HFF-Myc (cell line): ENCODE measurements at regions not wholly inside any gene's neighbourhood (a gene's known extent, or its start where the extent isn't known, plus 50 kb on each side); places are given as distances from the start of the nearest gene placed in this dataset.
"Not testable (repeated sequence)": the region's sequence is repeated elsewhere in the genome, so short reads cannot be mapped to it uniquely, and the experiment has no call there.

Experiments
- DNase-seq: peaks from one replicate; pipeline ENCODE4 v3.0.0-alpha.2; 2011; ENCODE audit warnings: low read depth; ENCODE audit errors: extremely low read depth
- H3K4me3 ChIP-seq: replicated peaks from 2 replicates; pipeline ENCODE4 v1.5.1; 2011; ENCODE audit warnings: low read depth, mild to moderate bottlenecking, control low read depth, low read length
- TF ChIP-seq, protein P1 (sequence below): IDR thresholded peaks from 2 replicates; pipeline ENCODE4 v1.5.1; 2012; ENCODE audit warnings: mild to moderate bottlenecking, low read depth, low read length, control low read depth; ENCODE audit errors: missing control alignments

DNA sequence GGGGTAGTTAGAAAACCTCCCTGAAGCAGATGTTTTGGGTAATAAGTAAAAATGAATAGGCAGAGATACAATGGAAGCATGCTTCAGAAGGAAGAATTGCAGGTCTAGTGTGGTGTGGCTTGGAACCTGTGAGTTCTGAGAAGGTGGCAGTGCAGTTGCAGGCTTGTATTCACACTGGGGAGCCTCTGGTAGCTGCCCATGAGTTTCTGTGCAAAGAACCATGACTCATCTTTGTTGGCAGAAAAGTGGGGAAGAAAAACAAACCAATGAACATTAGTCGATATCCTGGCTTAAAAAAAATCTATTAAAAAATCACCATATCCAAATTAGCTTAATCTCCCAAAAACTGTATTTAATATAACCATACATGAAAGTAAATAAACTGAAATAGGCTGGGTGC is 232.6 kb downstream of the FAT3 start:
- H3K4me3 ChIP-seq, result no peak overlapping the region
- DNase-seq, result no peak
- TF ChIP-seq, protein P1, sequence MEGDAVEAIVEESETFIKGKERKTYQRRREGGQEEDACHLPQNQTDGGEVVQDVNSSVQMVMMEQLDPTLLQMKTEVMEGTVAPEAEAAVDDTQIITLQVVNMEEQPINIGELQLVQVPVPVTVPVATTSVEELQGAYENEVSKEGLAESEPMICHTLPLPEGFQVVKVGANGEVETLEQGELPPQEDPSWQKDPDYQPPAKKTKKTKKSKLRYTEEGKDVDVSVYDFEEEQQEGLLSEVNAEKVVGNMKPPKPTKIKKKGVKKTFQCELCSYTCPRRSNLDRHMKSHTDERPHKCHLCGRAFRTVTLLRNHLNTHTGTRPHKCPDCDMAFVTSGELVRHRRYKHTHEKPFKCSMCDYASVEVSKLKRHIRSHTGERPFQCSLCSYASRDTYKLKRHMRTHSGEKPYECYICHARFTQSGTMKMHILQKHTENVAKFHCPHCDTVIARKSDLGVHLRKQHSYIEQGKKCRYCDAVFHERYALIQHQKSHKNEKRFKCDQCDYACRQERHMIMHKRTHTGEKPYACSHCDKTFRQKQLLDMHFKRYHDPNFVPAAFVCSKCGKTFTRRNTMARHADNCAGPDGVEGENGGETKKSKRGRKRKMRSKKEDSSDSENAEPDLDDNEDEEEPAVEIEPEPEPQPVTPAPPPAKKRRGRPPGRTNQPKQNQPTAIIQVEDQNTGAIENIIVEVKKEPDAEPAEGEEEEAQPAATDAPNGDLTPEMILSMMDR, result no peak

DNA sequence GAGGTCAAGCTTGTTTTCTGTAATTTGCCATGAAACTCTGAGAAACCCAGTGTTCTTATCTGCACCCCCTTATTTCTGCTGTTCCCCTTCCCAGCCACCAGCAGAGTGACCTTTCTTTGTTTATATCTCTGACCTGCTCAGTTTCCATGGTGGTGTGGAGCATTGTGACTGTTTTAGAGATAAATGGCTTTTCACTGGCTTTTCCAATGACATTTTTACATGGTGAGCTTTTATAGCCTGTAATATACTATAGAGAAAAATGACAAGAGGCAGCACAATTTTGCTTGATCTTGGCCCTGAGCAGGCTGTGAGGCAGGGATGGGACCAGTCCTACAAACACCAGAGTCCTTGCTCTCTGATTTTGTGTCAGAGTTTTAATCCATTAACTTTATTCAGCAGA is 233.9 kb downstream of the FAT3 start:
- TF ChIP-seq, protein P1, result no peak
- H3K4me3 ChIP-seq, result no peak overlapping the region
- DNase-seq, result no peak

DNA sequence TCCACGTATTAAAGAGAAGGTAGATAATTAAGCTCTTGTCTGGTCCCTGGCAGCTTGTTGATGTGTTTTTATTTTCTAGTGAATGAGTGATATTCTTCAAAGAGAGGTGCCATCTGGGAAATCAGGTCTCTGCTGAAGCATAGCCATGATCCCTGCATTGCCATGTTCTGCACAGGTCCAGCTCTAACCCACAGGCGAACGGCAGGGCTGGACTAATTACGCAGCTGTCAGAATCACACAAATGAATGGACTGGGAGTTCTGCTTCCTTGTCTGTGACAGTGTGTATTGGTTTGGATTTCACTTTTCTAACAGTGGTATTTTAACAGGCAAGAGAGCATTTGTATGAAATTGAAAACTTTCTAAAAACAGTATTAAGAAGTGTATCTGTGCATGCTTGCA is 235.6 kb downstream of the FAT3 start:
- no peak overlapping the region for H3K4me3 ChIP-seq
- DNase-seq, result no peak
- TF ChIP-seq, protein P1, result no peak

DNA sequence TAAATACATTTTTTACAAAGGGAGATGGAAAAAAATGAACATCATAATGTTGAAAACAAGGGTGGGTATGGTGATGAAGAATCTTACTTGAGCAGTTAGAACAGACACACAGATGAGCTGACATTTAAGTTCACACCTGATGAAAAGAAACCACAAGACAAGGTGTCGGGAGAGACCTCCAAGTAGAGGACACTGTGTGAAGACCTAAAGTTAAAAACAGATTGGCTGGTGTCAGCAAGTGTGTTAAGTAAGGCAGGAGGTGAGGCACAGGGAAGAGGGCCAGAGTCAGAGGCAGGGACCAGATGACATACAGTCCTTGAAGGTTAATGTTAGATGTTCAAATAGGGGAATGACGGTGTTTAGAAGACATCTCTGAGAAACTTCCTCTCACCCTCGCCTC is 236.8 kb downstream of the FAT3 start:
- no peak overlapping the region for H3K4me3 ChIP-seq
- TF ChIP-seq, protein P1, result no peak
- DNase-seq, result no peak

DNA sequence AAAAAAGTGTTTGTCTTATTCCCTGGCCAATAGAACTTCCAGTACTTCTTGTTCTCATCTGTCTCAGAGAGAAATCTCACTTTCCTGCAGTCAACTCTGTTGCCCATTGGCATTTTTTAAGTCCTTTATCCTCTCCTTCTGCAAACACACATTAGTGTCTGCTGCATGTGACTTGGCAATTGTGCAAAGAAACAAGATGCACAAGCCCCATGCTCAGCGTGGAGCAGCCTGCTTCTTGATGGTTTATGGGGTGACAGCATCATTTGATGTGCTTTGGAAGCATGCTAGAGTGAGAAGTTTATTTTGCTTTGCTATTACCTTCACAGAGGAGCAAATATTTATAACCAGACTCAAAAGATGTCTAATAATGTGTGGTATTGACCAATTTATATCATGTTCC is 238.2 kb downstream of the FAT3 start:
- no peak overlapping the region for H3K4me3 ChIP-seq
- no peak for DNase-seq
- TF ChIP-seq, protein P1, result no peak

DNA sequence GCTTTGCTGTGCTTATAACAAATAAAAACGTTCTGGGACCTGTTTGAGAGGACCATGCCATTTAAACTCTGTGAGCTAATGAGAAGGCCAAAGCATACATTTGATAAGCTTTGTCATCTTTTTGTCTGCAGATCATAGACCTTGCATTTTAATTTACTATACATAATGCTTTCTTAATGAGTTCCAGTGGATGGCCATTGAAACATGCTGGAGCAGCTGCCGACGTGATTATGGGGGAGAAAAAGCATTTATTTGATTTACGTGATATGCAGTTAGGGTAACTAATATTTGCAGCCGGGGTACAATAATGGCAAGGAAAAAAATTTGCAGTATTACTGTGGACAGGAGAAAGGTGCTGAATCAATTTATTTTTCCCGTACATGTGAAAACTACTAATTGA is 240.2 kb downstream of the FAT3 start:
- TF ChIP-seq, protein P1, result no peak
- H3K4me3 ChIP-seq, result no peak overlapping the region

DNA sequence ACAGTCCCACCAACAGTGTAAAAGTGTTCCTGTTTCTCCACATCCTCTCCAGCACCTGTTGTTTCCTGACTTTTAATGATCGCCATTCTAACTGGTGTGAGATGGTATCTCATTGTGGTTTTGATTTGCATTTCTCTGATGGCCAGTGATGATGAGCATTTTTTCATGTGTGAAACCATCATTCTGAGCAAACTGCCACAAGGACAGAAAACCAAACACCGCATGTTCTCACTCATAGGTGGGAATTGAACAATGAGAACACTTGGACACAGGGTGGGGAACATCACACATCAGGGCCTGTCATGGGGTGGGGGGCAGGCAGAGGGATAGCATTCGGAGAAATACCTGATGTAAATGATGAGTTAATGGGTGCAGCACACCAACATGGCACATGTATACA is 240.8 kb downstream of the FAT3 start:
- not testable (repeated sequence) for DNase-seq, H3K4me3 ChIP-seq

More for the DNA sequence above, 240.2 kb downstream of the FAT3 start:
- DNase-seq, result no peak

DNA sequence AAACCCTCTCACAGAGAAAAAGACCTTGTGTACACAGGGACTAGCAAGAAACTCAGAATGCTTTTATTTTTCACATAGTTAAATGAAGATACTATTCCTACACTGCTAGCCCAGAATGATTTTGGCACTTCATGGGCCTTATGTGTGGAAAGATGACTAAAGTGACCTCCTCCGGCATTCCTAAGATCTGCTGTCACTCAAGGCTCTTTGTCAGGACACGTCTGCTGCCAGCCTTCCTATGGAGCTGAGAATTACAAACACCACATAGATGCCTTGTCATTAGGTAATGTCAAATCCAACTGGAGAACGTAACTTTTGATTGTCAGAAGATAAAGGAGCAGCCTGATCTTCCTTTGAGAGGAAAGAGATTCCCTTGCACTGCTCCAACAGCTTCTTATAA is 249.1 kb downstream of the FAT3 start:
- H3K4me3 ChIP-seq, result no peak overlapping the region
- DNase-seq, result no peak
- TF ChIP-seq, protein P1, result no peak
